ENCODE measurements at regions not wholly inside any gene's neighbourhood (a gene's known extent, or its start where the extent isn't known, plus 50 kb on each side); places are given as distances from the start of the nearest gene placed in this dataset.

- H3K14ac ChIP-seq (replicated peaks; ENCODE audit: low read depth, low read length), result no peak overlapping the region
- no peak for DNase-seq
- no peak overlapping the region for H3K27ac ChIP-seq (ENCODE audit: insufficient read depth, low read length)
- no peak overlapping the region for H2BK5ac ChIP-seq (ENCODE audit: low read depth, low read length, poor library complexity, severe bottlenecking)
- no peak overlapping the region for H2BK20ac ChIP-seq (ENCODE audit: low read depth, low read length)
- no peak overlapping the region for H3K18ac ChIP-seq (ENCODE audit: low read depth, low read length)
- TF ChIP-seq SMC3 (IDR thresholded peaks at IDR 0.05; ENCODE audit: low read depth, low read length), result no peak
- TF ChIP-seq RFX5 (IDR thresholded peaks at IDR 0.05; ENCODE audit: low read depth, low read length), result no peak
- TF ChIP-seq ELK1 (IDR thresholded peaks at IDR 0.05; ENCODE audit: borderline replicate concordance, low read depth, low read length), result no peak
- no peak for TF ChIP-seq CTCF (conservative IDR thresholded peaks at IDR 0.05; ENCODE audit: low read depth, low read length)
- no peak for TF ChIP-seq POLR2A (IDR thresholded peaks at IDR 0.05; ENCODE audit: low read depth, low read length)
- TF ChIP-seq MXI1 (IDR thresholded peaks at IDR 0.05; ENCODE audit: borderline replicate concordance, low read depth, low read length), result no peak
- TF ChIP-seq RAD21 (IDR thresholded peaks at IDR 0.05; ENCODE audit: low read length), result no peak
- TF ChIP-seq RCOR1 (IDR thresholded peaks at IDR 0.05; ENCODE audit: insufficient replicate concordance, low read length), result no peak
- no peak for TF ChIP-seq CHD1 (IDR thresholded peaks at IDR 0.05; ENCODE audit: low read depth, low read length)
- no peak for TF ChIP-seq FOS (IDR thresholded peaks at IDR 0.05; ENCODE audit: low read depth, low read length)
- TF ChIP-seq USF2 (IDR thresholded peaks at IDR 0.05; ENCODE audit: low read depth, low read length), result no peak
- no peak for TF ChIP-seq BHLHE40 (IDR thresholded peaks at IDR 0.05; ENCODE audit: low read depth, low read length)
- TF ChIP-seq MAZ (IDR thresholded peaks at IDR 0.05; ENCODE audit: borderline replicate concordance, low read depth, low read length), result no peak
- no peak for TF ChIP-seq CEBPB (IDR thresholded peaks at IDR 0.05; ENCODE audit: low read depth, low read length)
- no peak for TF ChIP-seq MAFK (IDR thresholded peaks at IDR 0.05; ENCODE audit: low read depth, low read length)
- intact Hi-C loops (cut with micrococcal nuclease), result no loop called here
- H3K36me3 ChIP-seq (ENCODE audit: control insufficient read depth, insufficient read depth, low read length), result no peaks in the 10 kb centered on the region
- H3K23ac ChIP-seq (ENCODE audit: low read depth, low read length), result no peak overlapping the region
- ChIA-PET POLR2A (ENCODE audit: unreplicated experiment) (no interaction called here), CTCF (no interaction called here)
- H4K20me1 ChIP-seq (ENCODE audit: insufficient read depth, low read length), result no peaks in the 10 kb centered on the region
- H3K9me1 ChIP-seq (ENCODE audit: insufficient read depth, low read length), result no peaks in the 10 kb centered on the region
- no peaks in the 10 kb centered on the region for H3K9me3 ChIP-seq (ENCODE audit: control insufficient read depth, insufficient read depth, low read length)
- H3K4ac ChIP-seq (ENCODE audit: low read depth, low read length), result no peak overlapping the region; the same call in 1 of the 2 replicates
- H4K91ac ChIP-seq (ENCODE audit: insufficient read depth, low read depth, low read length), result no peak overlapping the region
- no peak overlapping the region for H3K4me3 ChIP-seq (ENCODE audit: insufficient read depth, low read depth, low read length)
- no peak overlapping the region for H3K56ac ChIP-seq (ENCODE audit: extremely low read depth, insufficient read depth, low read length)
- H2BK120ac ChIP-seq (ENCODE audit: low read depth, low read length), result no peak overlapping the region
- H3K4me2 ChIP-seq (ENCODE audit: low read depth, low read length), result no peak overlapping the region
- H3K79me1 ChIP-seq (ENCODE audit: low read depth in 1 of 2, low read length in 2 of 2), result no peaks in the 10 kb centered on the region
- no peak overlapping the region for H2AK5ac ChIP-seq (ENCODE audit: low read depth, low read length)
- peaks cover 3% of the 10 kb centered on the region; the same call in 1 of the 2 replicates for H3K4me1 ChIP-seq (ENCODE audit: control insufficient read depth, insufficient read depth, low read length)
- H3K9ac ChIP-seq (ENCODE audit: low read depth, low read length), result no peak overlapping the region
- no peak overlapping the region for H2AFZ ChIP-seq (replicated peaks; ENCODE audit: low read length, poor library complexity)
- no peak overlapping the region for H4K8ac ChIP-seq (ENCODE audit: low read depth in 2 of 2, low read length in 2 of 2)
- no peak for ATAC-seq (ENCODE audit: low read depth)
- WGBS, 2 experiments (ENCODE audit: extremely low coverage in 2 of 2, insufficient read length in 1 of 2), result no CpG with 5 or more reads among the region's 1 CpG
- no TSS peak for BruUV-seq (replicated peaks)
- in situ Hi-C loops (cut with MboI; ENCODE audit: low sequenced_read_pairs), result no loop called here
- no peak overlapping the region; the same call in 1 of the 2 replicates for H4K5ac ChIP-seq (ENCODE audit: low read depth, low read length)
- H2AK9ac ChIP-seq (replicated peaks; ENCODE audit: low read depth, low read length, poor library complexity), result no peak overlapping the region
- dilution Hi-C loops (cut with HindIII; ENCODE audit: low sequenced_read_pairs, unreplicated experiment), result no loop called here
- no peak overlapping the region for H2BK15ac ChIP-seq (ENCODE audit: low read depth, low read length)
- H3K27me3 ChIP-seq (ENCODE audit: control insufficient read depth, insufficient read depth, low read length), result no peaks in the 10 kb centered on the region; the same call in 1 of the 2 replicates
Observed at GRCh38 chr3:150331978-150332568, 76.0 kb upstream of the TSC22D2 start.

All from IMR-90 (cell line).